GM12873 (cell line): ENCODE measurements at regions not wholly inside any gene's neighbourhood (a gene's known extent, or its start where the extent isn't known, plus 50 kb on each side); places are given as distances from the start of the nearest gene placed in this dataset.

Experiments used
- TF ChIP-seq, protein P1 (sequence below): IDR thresholded peaks from 2 replicates; pipeline ENCODE4 v1.5.1; 2012; ENCODE audit warnings: low read depth, mild to moderate bottlenecking, moderate library complexity, low read length, control low read depth; ENCODE audit not compliant: insufficient read depth; ENCODE audit errors: missing control alignments

DNA sequence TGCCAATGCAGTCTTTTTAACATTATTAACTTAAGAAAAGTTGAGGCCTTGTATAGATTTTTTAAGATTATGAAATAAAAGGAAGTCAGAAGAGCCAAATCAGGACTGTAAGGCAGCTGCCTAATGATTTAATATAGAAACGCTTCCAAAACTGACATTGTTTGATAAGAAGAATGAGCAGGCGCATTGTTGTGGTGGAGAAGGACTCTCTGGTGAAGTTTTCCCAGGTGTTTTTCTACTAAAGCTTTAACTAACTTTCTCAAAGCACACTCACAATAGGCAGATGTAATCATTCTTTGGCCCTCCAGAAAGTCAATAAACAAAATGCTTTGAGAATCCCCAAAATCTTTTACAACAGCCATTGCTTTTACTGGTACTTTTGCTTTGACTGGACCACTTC, 288.6 kb upstream of the FIGN start:
- TF ChIP-seq, protein P1, sequence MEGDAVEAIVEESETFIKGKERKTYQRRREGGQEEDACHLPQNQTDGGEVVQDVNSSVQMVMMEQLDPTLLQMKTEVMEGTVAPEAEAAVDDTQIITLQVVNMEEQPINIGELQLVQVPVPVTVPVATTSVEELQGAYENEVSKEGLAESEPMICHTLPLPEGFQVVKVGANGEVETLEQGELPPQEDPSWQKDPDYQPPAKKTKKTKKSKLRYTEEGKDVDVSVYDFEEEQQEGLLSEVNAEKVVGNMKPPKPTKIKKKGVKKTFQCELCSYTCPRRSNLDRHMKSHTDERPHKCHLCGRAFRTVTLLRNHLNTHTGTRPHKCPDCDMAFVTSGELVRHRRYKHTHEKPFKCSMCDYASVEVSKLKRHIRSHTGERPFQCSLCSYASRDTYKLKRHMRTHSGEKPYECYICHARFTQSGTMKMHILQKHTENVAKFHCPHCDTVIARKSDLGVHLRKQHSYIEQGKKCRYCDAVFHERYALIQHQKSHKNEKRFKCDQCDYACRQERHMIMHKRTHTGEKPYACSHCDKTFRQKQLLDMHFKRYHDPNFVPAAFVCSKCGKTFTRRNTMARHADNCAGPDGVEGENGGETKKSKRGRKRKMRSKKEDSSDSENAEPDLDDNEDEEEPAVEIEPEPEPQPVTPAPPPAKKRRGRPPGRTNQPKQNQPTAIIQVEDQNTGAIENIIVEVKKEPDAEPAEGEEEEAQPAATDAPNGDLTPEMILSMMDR, result no peak

DNA sequence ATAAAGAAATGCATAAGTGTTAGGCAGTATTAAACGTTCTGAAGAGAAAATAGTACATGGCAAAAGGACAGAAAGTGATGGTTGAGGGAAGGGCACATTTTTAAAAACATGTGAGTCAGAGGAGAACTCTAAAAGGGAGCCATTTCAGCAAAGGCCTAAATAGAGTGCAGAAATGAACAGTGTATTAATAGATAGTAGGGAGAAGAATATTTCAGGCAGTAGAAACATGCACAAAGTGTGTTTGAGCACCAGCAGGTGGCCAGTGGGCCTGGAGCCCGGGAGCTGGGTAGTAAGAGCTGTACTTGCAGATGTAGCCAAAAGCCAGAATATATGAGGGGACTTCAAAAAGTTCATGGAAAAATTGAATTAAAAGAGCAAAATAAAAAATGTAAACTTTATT, 288.1 kb upstream of the FIGN start:
- TF ChIP-seq, protein P1, result no peak

DNA sequence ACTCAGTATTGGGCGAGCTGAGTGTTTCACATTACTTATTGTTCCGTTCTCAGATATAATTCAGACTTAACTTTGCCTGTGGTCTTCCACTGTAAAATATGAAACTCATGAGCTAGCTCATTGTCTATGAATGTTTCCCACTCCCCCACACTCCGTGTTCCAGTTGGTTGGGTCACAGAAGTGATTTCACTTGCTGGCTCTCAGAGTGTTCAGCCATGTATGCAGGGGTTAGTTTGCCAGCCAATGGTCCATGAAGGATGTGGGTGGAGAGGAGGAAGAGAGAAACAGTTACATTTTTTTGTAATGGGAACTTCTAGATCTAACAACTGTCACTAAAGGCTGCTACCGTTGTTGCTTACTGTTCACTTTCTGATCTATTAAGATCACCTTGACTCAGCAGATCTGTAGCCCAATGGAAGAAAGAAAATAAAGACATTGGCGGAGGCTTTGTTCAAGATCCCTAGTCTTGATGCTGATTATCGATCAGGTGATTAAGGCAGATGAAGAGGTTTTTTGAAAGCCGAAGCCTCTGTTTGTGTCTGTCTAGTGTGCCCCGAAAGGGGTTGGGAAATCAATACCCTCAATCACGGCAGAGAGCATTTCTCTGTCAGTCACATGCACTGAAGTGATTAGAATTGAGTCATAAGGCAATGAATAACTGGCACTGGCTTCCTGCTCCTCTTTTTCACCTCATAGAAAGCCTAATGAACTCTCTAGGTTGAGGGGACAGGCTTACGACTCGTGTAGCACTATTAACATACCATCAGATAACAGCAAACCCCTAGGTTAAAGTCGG, 279.7 kb upstream of the FIGN start:
- TF ChIP-seq, protein P1, result no peak

DNA sequence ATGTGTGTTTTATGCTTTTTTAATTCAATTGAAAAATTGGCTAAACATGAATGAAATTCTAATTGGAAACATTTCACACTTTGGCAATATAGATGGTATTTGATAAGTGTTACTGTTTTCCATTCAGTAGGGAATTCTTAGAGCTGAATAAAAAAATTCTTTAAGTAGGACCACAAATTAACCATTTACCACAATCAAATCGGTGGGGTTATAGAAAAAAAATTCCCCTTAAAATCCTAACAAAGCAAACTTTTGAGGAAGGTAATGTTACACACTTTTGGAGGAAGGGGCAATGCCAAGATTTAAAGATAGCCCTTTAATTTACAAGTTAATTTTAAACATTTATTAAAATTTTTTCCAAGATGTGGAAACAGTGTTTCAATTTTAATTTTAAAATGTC, 279.0 kb upstream of the FIGN start:
- TF ChIP-seq, protein P1, result no peak

DNA sequence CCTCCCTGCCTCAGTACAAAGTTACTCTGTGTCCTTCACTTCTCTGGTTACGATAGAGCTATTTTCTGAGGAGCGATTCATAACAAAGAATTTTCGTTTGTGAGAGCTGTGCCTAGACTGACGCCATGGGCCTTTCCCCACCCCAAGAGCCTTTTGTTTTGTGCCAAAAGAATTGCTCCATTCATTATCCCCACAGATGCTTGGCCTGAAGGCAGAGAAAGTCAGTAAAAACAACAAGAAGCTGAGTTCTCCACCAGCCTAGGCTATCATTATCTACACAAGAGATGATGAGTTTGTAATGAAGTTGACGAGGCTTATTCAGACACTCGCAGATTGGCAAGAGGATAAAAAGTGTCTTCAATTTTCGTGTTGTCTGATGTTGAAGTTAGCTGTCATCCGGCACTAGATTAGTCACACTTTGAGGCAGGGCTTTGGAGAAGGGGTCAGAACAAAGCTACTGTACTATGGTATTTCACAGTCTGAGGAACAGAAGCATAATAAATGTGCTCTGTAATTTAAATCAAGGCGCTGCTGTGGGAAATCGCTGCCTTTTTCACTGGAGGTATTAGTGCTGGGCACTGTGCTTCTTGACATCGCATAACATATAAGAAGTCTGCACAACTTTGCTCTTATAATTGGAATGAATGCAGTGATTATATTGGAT, 278.4 kb upstream of the FIGN start:
- TF ChIP-seq, protein P1, result no peak

DNA sequence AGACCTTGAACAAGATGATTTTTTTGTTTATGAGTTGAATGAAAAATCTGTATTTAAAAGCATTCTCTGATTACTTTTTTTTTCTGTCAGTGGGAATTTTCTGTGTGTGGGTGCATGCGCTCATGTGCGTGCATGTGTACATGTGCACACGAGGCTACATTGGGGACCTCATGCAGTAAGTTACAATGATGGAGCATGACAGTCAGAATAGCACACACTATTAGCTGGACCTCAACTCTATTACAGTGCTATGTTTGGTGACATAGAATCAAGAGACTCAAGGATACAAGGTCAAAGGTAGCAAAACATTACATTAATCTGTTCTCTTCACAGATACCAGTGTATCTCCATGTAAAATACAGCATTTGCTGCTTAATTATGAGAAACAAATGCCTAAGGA, 276.8 kb upstream of the FIGN start:
- TF ChIP-seq, protein P1, result no peak

DNA sequence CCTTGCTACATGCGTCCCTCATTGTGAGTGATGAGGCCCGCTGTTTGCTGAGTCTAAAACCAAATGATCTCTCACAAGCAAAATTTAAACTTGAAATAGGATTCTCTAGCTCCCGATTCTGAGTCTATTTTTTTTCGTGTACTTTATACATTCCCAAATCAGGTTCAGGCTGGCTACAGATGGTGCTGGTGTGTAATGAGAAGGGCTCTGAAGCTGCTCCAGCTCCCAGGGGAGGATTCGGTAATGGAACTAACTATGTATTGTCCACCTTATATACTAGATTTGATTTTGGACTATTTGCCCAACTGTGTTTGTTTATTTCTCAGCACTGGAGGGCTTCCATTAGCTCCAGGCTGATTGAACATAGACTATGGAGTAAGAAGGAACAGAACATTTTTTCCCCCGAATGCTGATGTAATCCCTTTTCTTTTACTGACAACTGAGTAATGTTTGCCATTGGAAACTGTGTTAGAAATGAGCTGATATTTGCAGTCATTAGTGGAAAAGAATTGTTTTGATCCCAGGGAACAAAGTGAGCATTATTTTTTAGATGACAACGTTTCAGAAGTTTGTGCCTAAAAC, 274.0 kb upstream of the FIGN start:
- TF ChIP-seq, protein P1, result no peak
